Body of pancreas (tissue), 4 donors: ENCODE measurements at regions not wholly inside any gene's neighbourhood (a gene's known extent, or its start where the extent isn't known, plus 50 kb on each side); places are given as distances from the start of the nearest gene placed in this dataset.

Experiments
- CTCF ChIP-seq, 7 experiments: fragments of 450-650 bp in 4 of 7; fragments of 200-600 bp in 3 of 7; sonication (generic) in 3 of 7; IDR thresholded peaks; one replicate each; pipeline ENCODE4 v1.5.1; 2016 to 2019; ENCODE audit warnings: antibody characterized with exemption in 7 of 7
- POLR2A ChIP-seq, 3 donors: fragments of 450-650 bp; IDR thresholded peaks; one replicate each; pipeline ENCODE4 v1.6.1; 2016; ENCODE audit warnings: antibody characterized with exemption in 3 of 3, mild to moderate bottlenecking in 2 of 3

DNA sequence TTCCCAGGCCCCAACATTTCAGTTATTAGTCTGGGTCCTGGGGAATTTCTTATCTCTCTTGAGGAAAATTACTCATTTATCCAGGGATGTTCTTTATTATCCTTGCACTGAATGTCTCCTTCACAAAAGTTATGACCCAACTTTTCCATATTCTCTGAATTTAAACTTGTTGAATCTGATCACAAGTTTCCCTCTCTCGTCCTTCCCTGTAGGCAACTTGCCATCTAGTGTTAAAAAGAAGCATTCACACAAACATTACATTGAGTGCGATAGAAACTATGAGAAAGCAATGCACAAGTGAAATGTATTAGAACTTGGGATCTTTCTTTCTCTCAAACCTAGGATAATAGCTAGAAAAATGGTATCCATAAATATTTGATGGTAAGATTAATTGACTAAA is 608.4 kb downstream of the FSCB start:
- TF ChIP-seq POLR2A (IDR thresholded peaks at IDR 0.05) (no peak), CTCF (IDR thresholded peaks at IDR 0.05) (no peak)
